K562 (cell line): ENCODE measurements at regions not wholly inside any gene's neighbourhood (a gene's known extent, or its start where the extent isn't known, plus 50 kb on each side); places are given as distances from the start of the nearest gene placed in this dataset.

Source experiments
- CEBPB ChIP-seq: fragments of 450-650 bp; IDR thresholded peaks from 2 replicates; pipeline ENCODE4 v1.6.1; 2016; ENCODE audit warnings: missing genetic modification characterization, missing compliant biosample characterization
- CTCF ChIP-seq, 3 experiments: IDR thresholded peaks in 2 of 3; conservative IDR thresholded peaks in 1 of 3; 2 replicates each; pipeline ENCODE4 v1.5.1; 2011 to 2012; ENCODE audit warnings: low read length in 3 of 3, mild to moderate bottlenecking in 3 of 3, control low read depth in 2 of 3, improper control_type of control experiment in 1 of 3, inconsistent platforms in 1 of 3, low read depth in 1 of 3, mixed read lengths in 1 of 3, moderate library complexity in 1 of 3; ENCODE audit not compliant: insufficient read depth in 2 of 3
- ERF ChIP-seq: fragments of 450-650 bp; formaldehyde crosslinking; IDR thresholded peaks from 2 replicates; pipeline ENCODE4 v1.4.0; 2020; ENCODE audit warnings: mild to moderate bottlenecking, mixed read lengths
- FOS ChIP-seq: IDR thresholded peaks from 3 replicates; pipeline ENCODE4 v1.6.1; 2011; ENCODE audit not compliant: insufficient read length; ENCODE audit errors: extremely low read depth
- HNRNPH1 ChIP-seq: fragments of 200-400 bp; formaldehyde crosslinking; optimal IDR thresholded peaks from 2 replicates; pipeline ENCODE3; 2017; ENCODE audit warnings: low read depth, mild to moderate bottlenecking, low read length, moderate library complexity
- MAFK ChIP-seq: IDR thresholded peaks from 2 replicates; pipeline ENCODE4 v1.6.1; 2011; ENCODE audit warnings: low read length, improper control_type of control experiment
- MED1 ChIP-seq: sonication (generic); formaldehyde crosslinking; IDR thresholded peaks from 2 replicates; pipeline ENCODE4 v1.8.1; 2023; ENCODE audit warnings: missing genetic modification reagents, borderline replicate concordance
- MLX ChIP-seq, 2 experiments: fragments of 450-650 bp in 1 of 2; sonication (generic) in 1 of 2; formaldehyde crosslinking; conservative IDR thresholded peaks; 2 replicates each; pipeline versions ENCODE4 v1.4.0 to v1.8.1; 2020 to 2022; ENCODE audit warnings: mild to moderate bottlenecking in 1 of 2, missing genetic modification reagents in 1 of 2
- POLR2AphosphoS5 ChIP-seq: IDR thresholded peaks from 2 replicates; pipeline ENCODE4 v1.6.1; 2011; ENCODE audit warnings: mild to moderate bottlenecking, low read depth, low read length, moderate library complexity; ENCODE audit not compliant: control insufficient read depth, insufficient read depth
- PTBP1 ChIP-seq: fragments of 200-400 bp; formaldehyde crosslinking; IDR thresholded peaks from 2 replicates; pipeline ENCODE4 v1.6.1; 2017; ENCODE audit warnings: low read depth, low read length
- UBTF ChIP-seq, 2 experiments: IDR thresholded peaks; 2 replicates each; pipeline ENCODE4 v1.6.1; 2012; ENCODE audit warnings: improper control_type of control experiment in 2 of 2, low read depth in 2 of 2, low read length in 2 of 2, borderline replicate concordance in 1 of 2
- ZNF644 ChIP-seq: fragments of 200-800 bp; sonication (Bioruptor generic); IDR thresholded peaks from 2 replicates; pipeline ENCODE4 v1.6.1; 2016; ENCODE audit warnings: low read depth, missing genetic modification characterization, missing compliant biosample characterization
- TF ChIP-seq, protein P1 (sequence below): sonication (generic); formaldehyde crosslinking; IDR thresholded peaks from 2 replicates; pipeline ENCODE4 v1.8.1; 2023; ENCODE audit warnings: mild to moderate bottlenecking, missing genetic modification reagents

- TF ChIP-seq POLR2AphosphoS5 (no peak), CTCF (IDR thresholded peaks at IDR 0.05 in 2 of 3, conservative IDR thresholded peaks at IDR 0.05 in 1 of 3; ENCODE audit: insufficient read depth in 2 of 3, low read depth in 1 of 3, low read length in 3 of 3) (no peak), ERF (CRISPR knock-in tag) (no peak), UBTF (IDR thresholded peaks at IDR 0.05; ENCODE audit: borderline replicate concordance in 1 of 2, low read depth in 2 of 2, low read length in 2 of 2) (no peak), MAFK (no peak), PTBP1 (no peak), MLX (CRISPR knock-in tag; conservative IDR thresholded peaks at IDR 0.05) (no peak), ZNF644 (tag) (no peak), MED1 (no peak), CEBPB (tag) (no peak), FOS (no peak), HNRNPH1 (no peak)
- TF ChIP-seq, protein P1, sequence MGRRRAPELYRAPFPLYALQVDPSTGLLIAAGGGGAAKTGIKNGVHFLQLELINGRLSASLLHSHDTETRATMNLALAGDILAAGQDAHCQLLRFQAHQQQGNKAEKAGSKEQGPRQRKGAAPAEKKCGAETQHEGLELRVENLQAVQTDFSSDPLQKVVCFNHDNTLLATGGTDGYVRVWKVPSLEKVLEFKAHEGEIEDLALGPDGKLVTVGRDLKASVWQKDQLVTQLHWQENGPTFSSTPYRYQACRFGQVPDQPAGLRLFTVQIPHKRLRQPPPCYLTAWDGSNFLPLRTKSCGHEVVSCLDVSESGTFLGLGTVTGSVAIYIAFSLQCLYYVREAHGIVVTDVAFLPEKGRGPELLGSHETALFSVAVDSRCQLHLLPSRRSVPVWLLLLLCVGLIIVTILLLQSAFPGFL (CRISPR knock-in tag) = no peak
Measured at GRCh38 chr6:27053738-27054137, 193.8 kb upstream of the PRSS16 start.
